Adipocyte (in vitro differentiated cells): ENCODE measurements at regions not wholly inside any gene's neighbourhood (a gene's known extent, or its start where the extent isn't known, plus 50 kb on each side); places are given as distances from the start of the nearest gene placed in this dataset.

ENCODE experiments used
- DNase-seq: peaks from one replicate; pipeline ENCODE4 v3.0.0-alpha.2; 2015; ENCODE audit warnings: low read depth
- H3K27me3 ChIP-seq: replicated peaks from 2 replicates; pipeline ENCODE4 v1.7.0; 2013; ENCODE audit warnings: mild to moderate bottlenecking, low read length, moderate library complexity; ENCODE audit not compliant: control insufficient read depth, insufficient read depth
- H3K36me3 ChIP-seq: 2 replicates; pipeline ENCODE4 v1.7.0; 2013; ENCODE audit warnings: low read length, mild to moderate bottlenecking, moderate library complexity; ENCODE audit not compliant: control insufficient read depth, insufficient read depth, severe bottlenecking
- H3K4me1 ChIP-seq: 2 replicates; pipeline ENCODE4 v1.7.0; 2013; ENCODE audit warnings: mild to moderate bottlenecking, low read length, moderate library complexity; ENCODE audit not compliant: control insufficient read depth, insufficient read depth
- H3K4me3 ChIP-seq: 2 replicates; pipeline ENCODE4 v1.7.0; 2013; ENCODE audit warnings: mild to moderate bottlenecking, low read length, moderate library complexity
- H3K9ac ChIP-seq: 2 replicates; pipeline ENCODE4 v1.7.0; 2013; ENCODE audit warnings: mild to moderate bottlenecking, low read length, moderate library complexity
- H3K9me3 ChIP-seq: 2 replicates; pipeline ENCODE4 v1.7.0; 2013; ENCODE audit warnings: mild to moderate bottlenecking, low read length, moderate library complexity; ENCODE audit not compliant: control insufficient read depth

DNA sequence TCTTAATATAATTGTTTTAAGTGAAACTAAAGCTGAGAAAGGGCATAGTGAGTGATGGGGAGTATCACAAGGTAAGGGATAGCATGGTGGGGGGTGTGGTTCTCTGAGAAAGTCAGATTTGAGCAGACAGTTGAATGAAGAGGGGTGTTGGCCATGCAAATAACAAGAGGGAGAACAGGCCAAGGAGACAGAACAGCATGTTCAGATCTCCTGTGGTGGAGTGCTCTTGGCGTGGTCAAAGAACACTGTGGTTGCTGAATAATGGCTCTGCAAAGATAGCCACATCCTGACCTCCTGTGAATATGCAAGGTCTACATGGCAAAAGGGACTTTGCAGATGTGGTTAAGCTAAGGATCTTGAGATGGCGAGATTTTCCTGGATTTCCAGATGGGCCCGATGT lies 389.2 kb downstream of the TMEM182 start:
- H3K9me3 ChIP-seq, result no peaks in the 10 kb centered on the region
- no peaks in the 10 kb centered on the region for H3K4me1 ChIP-seq
- H3K27me3 ChIP-seq, result no peaks in the 10 kb centered on the region
- no peaks in the 10 kb centered on the region for H3K36me3 ChIP-seq
- H3K9ac ChIP-seq, result no peak overlapping the region
- no peak for DNase-seq
- no peak overlapping the region for H3K4me3 ChIP-seq

GRCh38 chr2:103152556-103152955 lies 390.7 kb downstream of the TMEM182 start:
- Histone ChIP-seq H3K4me1 (no peaks in the 10 kb centered on the region), H3K36me3 (no peaks in the 10 kb centered on the region)

GRCh38 chr2:103153580-103154284 lies 391.9 kb downstream of the TMEM182 start:
- Histone ChIP-seq H3K9ac (no peak overlapping the region), H3K36me3 (no peaks in the 10 kb centered on the region), H3K27me3 (peaks cover 4% of the 10 kb centered on the region), H3K9me3 (no peaks in the 10 kb centered on the region), H3K4me3 (no peak overlapping the region), H3K4me1 (no peaks in the 10 kb centered on the region)
- DNase-seq, result no peak

More at GRCh38 chr2:103152556-103152955, 390.7 kb downstream of the TMEM182 start:
- H3K9ac ChIP-seq, result no peak overlapping the region
- DNase-seq, result no peak
- H3K27me3 ChIP-seq, result no peaks in the 10 kb centered on the region
- H3K4me3 ChIP-seq, result no peak overlapping the region
- H3K9me3 ChIP-seq, result no peaks in the 10 kb centered on the region

DNA sequence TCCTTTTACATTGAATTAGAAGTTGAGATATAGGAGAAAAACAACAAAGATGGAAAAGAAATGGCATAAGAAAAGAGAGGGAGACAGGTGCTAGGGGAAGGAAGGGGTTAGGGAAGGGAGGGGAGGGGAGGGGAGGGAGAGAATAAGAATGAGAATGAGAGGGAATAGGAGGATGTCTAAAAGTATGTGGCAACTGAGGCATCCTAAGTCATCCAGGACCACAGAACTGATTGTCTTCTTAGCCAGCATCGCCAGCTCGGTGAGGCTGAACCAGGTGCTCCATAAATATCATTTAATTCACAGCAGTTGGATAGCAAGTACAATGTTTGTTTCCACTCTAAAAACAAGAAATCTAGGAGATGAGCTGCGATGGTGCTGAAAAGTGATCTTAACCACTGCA lies 393.5 kb downstream of the TMEM182 start:
- Histone ChIP-seq H3K4me1 (no peaks in the 10 kb centered on the region), H3K9me3 (no peaks in the 10 kb centered on the region), H3K27me3 (peaks cover 4% of the 10 kb centered on the region), H3K36me3 (no peaks in the 10 kb centered on the region), H3K4me3 (no peak overlapping the region), H3K9ac (no peak overlapping the region)
- no peak for DNase-seq

DNA sequence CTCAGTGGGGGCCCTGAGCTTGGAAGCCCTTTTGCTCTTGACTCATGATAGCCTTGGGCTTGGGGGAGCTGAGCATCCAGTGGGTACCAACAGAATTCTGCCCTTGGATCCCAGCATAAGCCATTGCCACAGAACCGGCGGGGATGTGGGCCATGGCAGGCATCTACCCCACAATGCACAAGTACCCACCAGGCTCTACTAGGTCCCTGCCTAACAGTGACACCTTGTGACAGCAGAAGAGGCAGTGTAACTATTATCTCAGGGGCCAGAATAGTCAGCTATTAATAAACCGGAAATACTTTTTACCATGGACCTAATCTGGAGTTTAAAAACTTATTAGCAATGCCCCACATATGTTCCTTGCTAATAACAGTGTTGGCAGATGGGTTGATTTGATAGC lies 397.2 kb downstream of the TMEM182 start:
- no peak for DNase-seq
- Histone ChIP-seq H3K9me3 (no peaks in the 10 kb centered on the region), H3K36me3 (no peaks in the 10 kb centered on the region), H3K4me3 (no peak overlapping the region), H3K4me1 (peaks cover 6% of the 10 kb centered on the region), H3K9ac (no peak overlapping the region), H3K27me3 (peaks cover 4% of the 10 kb centered on the region)

DNA sequence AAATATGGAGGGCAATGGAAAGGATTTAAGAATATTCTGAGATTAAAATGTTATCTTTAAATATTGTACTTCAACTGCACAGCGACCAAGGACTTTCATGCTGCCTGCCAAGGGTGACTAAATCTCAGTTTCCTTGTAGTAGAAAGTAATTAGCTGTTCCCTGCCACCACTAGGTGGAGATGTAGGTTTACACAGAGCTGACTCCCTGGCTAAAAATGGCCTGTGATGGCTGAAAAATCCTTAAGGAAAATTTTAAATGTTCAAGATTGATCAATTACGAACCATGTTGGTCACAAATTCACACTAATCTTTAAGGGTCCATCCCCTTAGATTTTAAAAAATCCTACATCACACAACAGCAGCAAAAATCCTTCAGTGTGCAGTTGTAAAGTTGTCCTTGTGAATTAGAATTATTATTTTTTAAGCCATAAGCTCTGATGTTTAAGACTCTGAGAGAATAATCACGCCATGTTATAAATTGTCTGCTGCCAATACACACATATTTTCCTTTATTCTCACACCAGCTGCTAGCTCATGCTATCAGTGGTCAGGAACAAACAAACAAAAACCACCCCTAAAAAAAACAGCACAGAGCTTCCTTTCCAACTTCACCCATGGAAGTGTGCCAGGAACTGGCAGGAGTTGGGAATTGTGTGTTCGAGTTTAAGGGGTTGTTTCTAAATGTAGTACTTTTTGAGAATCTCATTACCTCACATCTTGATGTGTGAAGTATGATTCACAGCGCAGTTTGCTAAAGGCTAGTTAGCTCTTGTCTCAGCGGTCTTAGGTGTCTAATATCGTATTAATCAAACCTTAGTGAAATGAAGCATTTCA lies 399.8 kb downstream of the TMEM182 start:
- peak; percentile 74 for DNase-seq
- Histone ChIP-seq H3K4me1 (peaks cover 6% of the 10 kb centered on the region), H3K9ac (no peak overlapping the region), H3K36me3 (no peaks in the 10 kb centered on the region), H3K27me3 (peaks cover 4% of the 10 kb centered on the region), H3K4me3 (no peak overlapping the region), H3K9me3 (no peaks in the 10 kb centered on the region)

GRCh38 chr2:103164748-103165147 lies 402.9 kb downstream of the TMEM182 start:
- H3K9ac ChIP-seq, result no peak overlapping the region
- no peak for DNase-seq
- H3K4me1 ChIP-seq, result peaks cover 6% of the 10 kb centered on the region
- no peaks in the 10 kb centered on the region for H3K27me3 ChIP-seq
- H3K36me3 ChIP-seq, result no peaks in the 10 kb centered on the region
- H3K9me3 ChIP-seq, result no peaks in the 10 kb centered on the region
- no peak overlapping the region for H3K4me3 ChIP-seq

- H3K4me1 ChIP-seq, result peaks cover 6% of the 10 kb centered on the region
- H3K4me3 ChIP-seq, result no peak overlapping the region
- H3K36me3 ChIP-seq, result no peaks in the 10 kb centered on the region
- no peak for DNase-seq
- H3K27me3 ChIP-seq, result no peaks in the 10 kb centered on the region
- H3K9ac ChIP-seq, result no peak overlapping the region
- no peaks in the 10 kb centered on the region for H3K9me3 ChIP-seq
These were observed 404.0 kb downstream of the TMEM182 start for GRCh38 chr2:103165836-103166235.

DNA sequence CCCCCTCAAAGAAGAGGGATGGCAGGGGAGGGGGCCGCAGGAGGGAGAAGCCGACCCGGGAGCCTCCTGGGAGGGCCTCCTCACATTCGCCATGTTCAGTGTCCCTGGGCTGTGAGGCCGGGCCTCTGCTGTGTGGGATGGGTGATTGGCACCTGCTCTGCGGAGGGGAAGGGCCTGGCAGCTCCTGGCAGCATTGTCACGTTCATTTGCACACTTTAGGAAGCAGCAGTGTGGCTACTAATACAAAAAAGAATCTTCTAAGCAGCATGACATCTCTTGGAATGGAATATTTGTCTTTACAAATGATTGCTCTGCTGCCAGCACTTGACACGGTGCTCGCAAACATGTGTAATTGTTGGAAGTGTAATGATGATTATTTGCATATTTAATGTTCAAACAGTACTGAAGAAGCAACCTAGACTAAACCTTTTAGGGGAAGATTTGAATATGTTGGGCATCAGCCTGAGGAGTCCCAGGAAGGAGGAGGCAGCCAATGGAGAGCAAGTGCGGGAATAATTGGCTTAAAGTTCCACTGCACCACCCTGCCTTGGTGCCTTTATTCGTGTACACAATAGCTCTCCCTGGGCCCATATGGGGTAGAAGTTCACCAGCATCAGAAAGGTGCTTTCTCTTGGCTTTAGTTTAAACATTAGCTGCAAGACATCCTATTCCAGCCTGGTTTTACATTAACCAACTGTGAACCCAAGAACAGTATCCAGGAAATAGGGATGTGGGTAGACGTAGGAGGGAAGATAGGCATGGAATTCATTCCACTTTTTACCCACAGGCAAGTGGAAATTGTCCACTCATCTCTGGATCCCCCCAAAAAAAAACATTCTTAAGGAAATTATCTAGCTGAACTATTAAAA lies 404.9 kb downstream of the TMEM182 start:
- Histone ChIP-seq H3K9me3 (no peaks in the 10 kb centered on the region), H3K27me3 (no peaks in the 10 kb centered on the region), H3K9ac (no peak overlapping the region), H3K4me1 (peaks cover 6% of the 10 kb centered on the region), H3K36me3 (no peaks in the 10 kb centered on the region), H3K4me3 (no peak overlapping the region)
- DNase-seq, result no peak

DNA sequence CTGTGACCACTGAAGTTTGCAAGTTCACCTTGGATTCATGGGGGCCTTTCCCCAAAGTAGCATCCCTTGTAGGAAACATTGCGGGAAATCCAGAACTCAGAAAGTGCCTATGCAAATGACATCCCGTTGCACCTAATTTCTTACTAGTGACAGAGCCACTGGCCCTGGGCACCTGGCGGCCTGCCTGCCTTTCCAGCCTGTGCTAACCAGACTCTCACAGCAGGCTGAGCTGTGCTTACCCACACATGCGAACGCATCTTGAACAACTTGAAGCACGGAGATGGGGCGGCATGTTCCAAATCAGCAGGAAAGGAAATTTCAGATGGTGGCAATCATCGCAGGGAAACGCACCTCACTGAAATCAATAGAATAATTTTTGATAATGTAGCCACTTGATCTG lies 405.8 kb downstream of the TMEM182 start:
- Histone ChIP-seq H3K27me3 (no peaks in the 10 kb centered on the region), H3K36me3 (no peaks in the 10 kb centered on the region), H3K4me1 (no peaks in the 10 kb centered on the region), H3K9ac (no peak overlapping the region), H3K4me3 (no peak overlapping the region), H3K9me3 (no peaks in the 10 kb centered on the region)
- no peak for DNase-seq

DNA sequence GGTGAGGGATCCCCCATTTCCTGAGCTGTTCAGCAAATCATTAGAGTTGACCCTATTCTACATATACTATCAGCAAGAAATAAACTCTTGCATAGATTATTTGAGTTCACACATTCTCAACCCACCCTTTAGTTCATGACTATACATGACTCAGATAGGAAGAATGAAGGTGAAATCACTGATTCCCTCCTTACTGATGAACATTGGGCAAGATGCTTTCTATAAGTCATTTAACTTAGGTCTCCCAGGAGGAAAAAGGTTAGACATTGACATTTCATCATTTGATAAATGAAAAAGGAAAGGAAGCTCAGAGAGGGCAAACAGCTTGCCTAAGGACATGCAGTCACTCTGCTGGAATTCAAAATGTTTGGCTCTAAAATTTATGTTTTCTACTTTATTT lies 408.0 kb downstream of the TMEM182 start:
- no peak overlapping the region for H3K4me3 ChIP-seq
- H3K9ac ChIP-seq, result no peak overlapping the region
- H3K4me1 ChIP-seq, result no peaks in the 10 kb centered on the region
- H3K36me3 ChIP-seq, result no peaks in the 10 kb centered on the region
- H3K27me3 ChIP-seq, result no peaks in the 10 kb centered on the region
- H3K9me3 ChIP-seq, result no peaks in the 10 kb centered on the region
- no peak for DNase-seq
